SU-DHL-6 (cell line): ENCODE measurements at regions not wholly inside any gene's neighbourhood (a gene's known extent, or its start where the extent isn't known, plus 50 kb on each side); places are given as distances from the start of the nearest gene placed in this dataset.

Source experiments
- EZH2phosphoT487 ChIP-seq: fragments of 200-600 bp; sonication (generic), shearing (Covaris generic); conservative IDR thresholded peaks from 2 replicates; pipeline ENCODE4 v1.6.1; 2018; ENCODE audit warnings: mild to moderate bottlenecking, antibody characterized with exemption, low read length, moderate library complexity, mixed read lengths
- TF ChIP-seq, protein P1 (sequence below): fragments of 200-600 bp; sonication (generic); IDR thresholded peaks from one replicate; pipeline ENCODE4 v1.5.1; 2017; ENCODE audit warnings: antibody characterized with exemption, mild to moderate bottlenecking, low read length, moderate library complexity; ENCODE audit not compliant: insufficient read depth, poor library complexity, severe bottlenecking

DNA sequence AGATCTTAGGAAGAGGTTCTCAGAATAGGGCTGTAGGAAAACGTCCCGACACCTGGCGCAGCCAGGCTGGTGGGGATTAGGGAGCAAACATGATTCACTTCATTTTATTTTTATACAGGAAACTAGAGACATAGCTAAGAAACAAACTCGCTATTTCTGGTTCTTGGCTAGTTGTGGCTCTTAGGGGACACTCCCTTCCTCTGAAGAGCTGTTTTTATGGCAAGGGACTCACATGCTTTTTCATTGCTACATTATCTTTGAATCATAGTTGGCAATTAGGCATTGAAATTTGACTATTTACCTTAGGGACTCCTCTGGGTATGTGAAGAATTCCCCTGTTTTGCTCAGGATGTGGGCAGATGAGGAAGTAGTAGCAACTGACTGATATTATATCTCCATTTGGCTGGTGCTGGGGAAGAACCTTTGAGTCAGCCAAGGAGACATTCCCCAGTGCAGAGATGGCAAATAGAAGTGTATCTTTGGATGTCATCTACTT lies 174.5 kb downstream of the SMIM20 start:
- TF ChIP-seq, protein P1, sequence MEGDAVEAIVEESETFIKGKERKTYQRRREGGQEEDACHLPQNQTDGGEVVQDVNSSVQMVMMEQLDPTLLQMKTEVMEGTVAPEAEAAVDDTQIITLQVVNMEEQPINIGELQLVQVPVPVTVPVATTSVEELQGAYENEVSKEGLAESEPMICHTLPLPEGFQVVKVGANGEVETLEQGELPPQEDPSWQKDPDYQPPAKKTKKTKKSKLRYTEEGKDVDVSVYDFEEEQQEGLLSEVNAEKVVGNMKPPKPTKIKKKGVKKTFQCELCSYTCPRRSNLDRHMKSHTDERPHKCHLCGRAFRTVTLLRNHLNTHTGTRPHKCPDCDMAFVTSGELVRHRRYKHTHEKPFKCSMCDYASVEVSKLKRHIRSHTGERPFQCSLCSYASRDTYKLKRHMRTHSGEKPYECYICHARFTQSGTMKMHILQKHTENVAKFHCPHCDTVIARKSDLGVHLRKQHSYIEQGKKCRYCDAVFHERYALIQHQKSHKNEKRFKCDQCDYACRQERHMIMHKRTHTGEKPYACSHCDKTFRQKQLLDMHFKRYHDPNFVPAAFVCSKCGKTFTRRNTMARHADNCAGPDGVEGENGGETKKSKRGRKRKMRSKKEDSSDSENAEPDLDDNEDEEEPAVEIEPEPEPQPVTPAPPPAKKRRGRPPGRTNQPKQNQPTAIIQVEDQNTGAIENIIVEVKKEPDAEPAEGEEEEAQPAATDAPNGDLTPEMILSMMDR = no peak
- TF ChIP-seq EZH2phosphoT487 = no peak
